GM12878 (cell line): ENCODE measurements at regions not wholly inside any gene's neighbourhood (a gene's known extent, or its start where the extent isn't known, plus 50 kb on each side); places are given as distances from the start of the nearest gene placed in this dataset.

Source experiments
- ATAC-seq: fragments of 200-7000 bp; cut with Tn5 transposase; 3 replicates; pipeline ENCODE4 v1.9.1; 2020; ENCODE audit warnings: mild to moderate bottlenecking, moderate library complexity
- BruUV-seq: library from RNA; stranded (reverse); fragments of 400-500 nt; replicated peaks from 2 replicates; lab custom pipeline; 2021; lab: Mats Ljungman, UMichigan
- CTCF ChIA-PET: fragments of 300-600 bp; sonication (Branson Sonifier 250); formaldehyde crosslinking; extraction: SDS; loops from one replicate; lab custom pipeline; 2021; ENCODE audit warnings: inconsistent platforms; lab: Yijun Ruan, JAX
- POLR2A ChIA-PET: fragments of 350-600 bp; formaldehyde crosslinking; extraction: SDS; loops from one replicate; lab custom pipeline; 2021; ENCODE audit warnings: inconsistent platforms; lab: Charles Lee
- RAD21 ChIA-PET: fragments of 300-600 bp; sonication (Branson Sonifier 250); formaldehyde crosslinking; loops from one replicate; lab custom pipeline; 2023; ENCODE audit warnings: antibody characterized with exemption; ENCODE audit not compliant: unreplicated experiment; lab: Charles Lee
- SMC1A ChIA-PET: fragments of 300-600 bp; sonication (Branson Sonifier 250); formaldehyde crosslinking; loops from one replicate; lab custom pipeline; 2023; ENCODE audit not compliant: unreplicated experiment, uncharacterized antibody; lab: Charles Lee
- DNase-seq: peaks from one replicate; pipeline ENCODE4 v3.0.0-alpha.2; 2011; ENCODE audit warnings: low read depth, low spot score
- FAIRE-seq: peaks from 3 replicates; lab custom pipeline; 2011; peaks lifted over from hg19 to GRCh38; lab: Jason Lieb, UNC
- H2AFZ ChIP-seq: 2 replicates; pipeline ENCODE4 v1.6.0; 2011; ENCODE audit warnings: low read depth, low read length, control low read depth; ENCODE audit not compliant: control insufficient read depth
- H3K27ac ChIP-seq: 2 replicates; pipeline ENCODE4 v1.5.1; 2011; ENCODE audit warnings: control low read depth; ENCODE audit not compliant: control insufficient read depth, insufficient read depth
- H3K27me3 ChIP-seq, 2 experiments: replicated peaks in 1 of 2; 2 replicates each; pipeline versions ENCODE4 v1.6.0 to v1.6.1; 2011; ENCODE audit warnings: low read length in 1 of 2; ENCODE audit not compliant: control insufficient read depth in 2 of 2, insufficient read depth in 2 of 2
- H3K36me3 ChIP-seq, 2 experiments: 2 replicates each; pipeline ENCODE4 v1.5.1; 2011; ENCODE audit warnings: low read length in 1 of 2; ENCODE audit not compliant: control insufficient read depth in 2 of 2, insufficient read depth in 2 of 2
- H3K4me1 ChIP-seq: 2 replicates; pipeline ENCODE4 v1.6.1; 2011; ENCODE audit warnings: mild to moderate bottlenecking, low read length, moderate library complexity, mixed read lengths; ENCODE audit not compliant: control insufficient read depth, insufficient read depth
- H3K4me2 ChIP-seq: 2 replicates; pipeline ENCODE4 v1.6.0; 2011; ENCODE audit warnings: control low read depth; ENCODE audit not compliant: control insufficient read depth, insufficient read depth
- H3K4me3 ChIP-seq: fragments of 200-600 bp; sonication (generic); 2 replicates; pipeline ENCODE4 v1.5.1; 2016
- H3K79me2 ChIP-seq: 2 replicates; pipeline ENCODE4 v1.6.0; 2011; ENCODE audit warnings: low read length; ENCODE audit not compliant: control insufficient read depth, insufficient read depth
- H3K9ac ChIP-seq: 2 replicates; pipeline ENCODE4 v1.8.0; 2011; ENCODE audit warnings: low read length, control low read depth, mixed read lengths; ENCODE audit not compliant: control insufficient read depth, insufficient read depth
- H3K9me3 ChIP-seq: replicated peaks from 3 replicates; pipeline ENCODE4 v1.5.1; 2011; ENCODE audit warnings: mild to moderate bottlenecking, low read length; ENCODE audit not compliant: control insufficient read depth, insufficient read depth
- H4K20me1 ChIP-seq: 2 replicates; pipeline ENCODE4 v1.6.0; 2011; ENCODE audit not compliant: control insufficient read depth, insufficient read depth
- FOXM1 ChIP-seq: IDR thresholded peaks from 2 replicates; pipeline ENCODE4 v1.6.1; 2012; ENCODE audit warnings: low read depth, mild to moderate bottlenecking, inconsistent platforms, low read length, moderate library complexity
- WGBS: methylation state at CpG from one replicate; pipeline ENCODE4 v1.1.6; 2016; ENCODE audit warnings: low lambda C conversion rate; ENCODE audit not compliant: insufficient replicate concordance, insufficient coverage; ENCODE audit errors: missing lambda C conversion rate; 5-methylcytosine and 5-hydroxymethylcytosine counted together
- in situ Hi-C: fragments of 300-500 bp; cut with MboI; formaldehyde crosslinking; loops from 9 replicates; pipeline ENCODE4 v1.14.3; 2018; ENCODE audit warnings: mixed read lengths
- intact Hi-C: fragments of 100-400 bp; cut with micrococcal nuclease; formaldehyde crosslinking; loops from one replicate; pipeline ENCODE4 v1.14.2; 2022; ENCODE audit not compliant: unreplicated experiment
- TF ChIP-seq, protein P1 (sequence below): fragments of 450-650 bp; IDR thresholded peaks from 2 replicates; pipeline ENCODE4 v1.6.1; 2016; ENCODE audit warnings: mild to moderate bottlenecking
- TF ChIP-seq, protein P2 (sequence below): fragments of 450-650 bp; conservative IDR thresholded peaks from 2 replicates; pipeline ENCODE4 v1.6.1; 2017; ENCODE audit warnings: mild to moderate bottlenecking, moderate library complexity
- TF ChIP-seq, protein P3 (sequence below): fragments of 450-650 bp; IDR thresholded peaks from 2 replicates; pipeline ENCODE4 v1.6.1; 2016; ENCODE audit warnings: mild to moderate bottlenecking, moderate library complexity, borderline replicate concordance
- TF ChIP-seq, protein P4 (sequence below): fragments of 450-650 bp; IDR thresholded peaks from 2 replicates; pipeline ENCODE4 v1.6.1; 2017; ENCODE audit warnings: mild to moderate bottlenecking, moderate library complexity

DNA sequence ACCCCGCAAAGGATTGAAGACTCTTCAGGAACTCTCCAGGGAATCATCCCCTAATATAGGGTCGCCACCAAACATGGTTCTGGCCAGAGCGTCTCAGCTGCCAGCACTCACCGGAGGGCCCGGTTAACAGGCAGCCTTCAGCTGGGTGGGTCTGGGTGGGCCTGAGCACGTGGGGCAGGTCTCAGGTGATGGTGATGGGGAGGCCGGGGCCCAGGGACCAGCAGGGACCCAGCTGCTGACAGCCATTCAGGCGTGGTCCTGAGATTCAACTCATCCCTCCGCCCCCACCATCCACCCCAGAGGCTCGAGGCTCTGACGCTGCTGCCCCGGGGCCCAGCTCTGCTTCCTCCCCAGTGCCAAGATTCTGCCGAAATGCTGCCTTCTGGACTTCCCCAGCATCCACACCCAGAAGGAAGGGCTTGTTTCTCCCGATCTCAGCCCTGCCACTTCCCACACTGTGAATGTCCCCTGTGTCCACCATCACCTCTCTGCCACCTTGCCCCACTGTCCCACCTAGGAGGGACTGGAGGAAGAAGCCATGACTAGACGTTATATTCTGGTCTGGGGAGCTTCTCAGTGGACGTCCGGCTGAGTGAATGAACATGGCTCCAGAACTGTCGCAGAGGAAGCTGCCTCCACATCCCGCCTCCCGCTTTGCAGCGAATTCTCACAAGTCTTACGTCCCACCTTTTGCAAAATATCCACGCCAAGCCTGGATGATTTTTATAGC lies 294.2 kb upstream of the SALL3 start (continued):
- TF ChIP-seq, protein P1, sequence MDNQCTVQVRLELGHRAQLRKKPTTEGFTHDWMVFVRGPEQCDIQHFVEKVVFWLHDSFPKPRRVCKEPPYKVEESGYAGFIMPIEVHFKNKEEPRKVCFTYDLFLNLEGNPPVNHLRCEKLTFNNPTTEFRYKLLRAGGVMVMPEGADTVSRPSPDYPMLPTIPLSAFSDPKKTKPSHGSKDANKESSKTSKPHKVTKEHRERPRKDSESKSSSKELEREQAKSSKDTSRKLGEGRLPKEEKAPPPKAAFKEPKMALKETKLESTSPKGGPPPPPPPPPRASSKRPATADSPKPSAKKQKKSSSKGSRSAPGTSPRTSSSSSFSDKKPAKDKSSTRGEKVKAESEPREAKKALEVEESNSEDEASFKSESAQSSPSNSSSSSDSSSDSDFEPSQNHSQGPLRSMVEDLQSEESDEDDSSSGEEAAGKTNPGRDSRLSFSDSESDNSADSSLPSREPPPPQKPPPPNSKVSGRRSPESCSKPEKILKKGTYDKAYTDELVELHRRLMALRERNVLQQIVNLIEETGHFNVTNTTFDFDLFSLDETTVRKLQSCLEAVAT: no peak
- TF ChIP-seq, protein P2, sequence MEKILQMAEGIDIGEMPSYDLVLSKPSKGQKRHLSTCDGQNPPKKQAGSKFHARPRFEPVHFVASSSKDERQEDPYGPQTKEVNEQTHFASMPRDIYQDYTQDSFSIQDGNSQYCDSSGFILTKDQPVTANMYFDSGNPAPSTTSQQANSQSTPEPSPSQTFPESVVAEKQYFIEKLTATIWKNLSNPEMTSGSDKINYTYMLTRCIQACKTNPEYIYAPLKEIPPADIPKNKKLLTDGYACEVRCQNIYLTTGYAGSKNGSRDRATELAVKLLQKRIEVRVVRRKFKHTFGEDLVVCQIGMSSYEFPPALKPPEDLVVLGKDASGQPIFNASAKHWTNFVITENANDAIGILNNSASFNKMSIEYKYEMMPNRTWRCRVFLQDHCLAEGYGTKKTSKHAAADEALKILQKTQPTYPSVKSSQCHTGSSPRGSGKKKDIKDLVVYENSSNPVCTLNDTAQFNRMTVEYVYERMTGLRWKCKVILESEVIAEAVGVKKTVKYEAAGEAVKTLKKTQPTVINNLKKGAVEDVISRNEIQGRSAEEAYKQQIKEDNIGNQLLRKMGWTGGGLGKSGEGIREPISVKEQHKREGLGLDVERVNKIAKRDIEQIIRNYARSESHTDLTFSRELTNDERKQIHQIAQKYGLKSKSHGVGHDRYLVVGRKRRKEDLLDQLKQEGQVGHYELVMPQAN: no peak
- TF ChIP-seq FOXM1: no peak

DNA sequence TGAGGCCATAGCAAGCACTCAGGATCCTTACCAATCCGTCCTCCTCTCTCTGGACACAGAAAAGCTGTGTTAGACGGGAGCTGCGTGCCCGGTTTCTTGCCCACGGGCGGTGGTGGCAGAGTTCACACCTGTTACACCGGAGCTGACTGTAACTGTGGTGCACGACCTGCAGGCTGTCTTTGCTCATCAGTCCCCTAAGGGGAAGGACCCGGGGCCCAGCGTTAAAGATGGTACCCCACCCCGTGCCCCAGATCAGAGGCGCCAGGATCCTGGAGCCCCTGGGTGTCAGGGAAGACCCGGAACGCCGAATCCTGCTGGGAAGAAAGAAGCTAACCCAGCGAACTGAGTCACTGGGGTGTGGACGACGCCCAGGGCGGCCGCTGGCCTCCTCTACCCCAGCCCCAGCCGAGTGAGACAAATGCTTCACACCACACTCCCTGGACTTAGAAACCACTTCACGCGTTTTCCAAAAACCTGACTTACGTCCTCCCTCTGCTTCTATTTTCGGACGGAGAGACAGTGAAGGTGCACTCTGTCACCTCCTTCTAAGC lies 293.6 kb upstream of the SALL3 start:
- no peak overlapping the region for H3K9ac ChIP-seq
- no peaks in the 10 kb centered on the region for H4K20me1 ChIP-seq
- H2AFZ ChIP-seq: no peak overlapping the region
- no peaks in the 10 kb centered on the region for H3K4me1 ChIP-seq
- TF ChIP-seq, protein P3, sequence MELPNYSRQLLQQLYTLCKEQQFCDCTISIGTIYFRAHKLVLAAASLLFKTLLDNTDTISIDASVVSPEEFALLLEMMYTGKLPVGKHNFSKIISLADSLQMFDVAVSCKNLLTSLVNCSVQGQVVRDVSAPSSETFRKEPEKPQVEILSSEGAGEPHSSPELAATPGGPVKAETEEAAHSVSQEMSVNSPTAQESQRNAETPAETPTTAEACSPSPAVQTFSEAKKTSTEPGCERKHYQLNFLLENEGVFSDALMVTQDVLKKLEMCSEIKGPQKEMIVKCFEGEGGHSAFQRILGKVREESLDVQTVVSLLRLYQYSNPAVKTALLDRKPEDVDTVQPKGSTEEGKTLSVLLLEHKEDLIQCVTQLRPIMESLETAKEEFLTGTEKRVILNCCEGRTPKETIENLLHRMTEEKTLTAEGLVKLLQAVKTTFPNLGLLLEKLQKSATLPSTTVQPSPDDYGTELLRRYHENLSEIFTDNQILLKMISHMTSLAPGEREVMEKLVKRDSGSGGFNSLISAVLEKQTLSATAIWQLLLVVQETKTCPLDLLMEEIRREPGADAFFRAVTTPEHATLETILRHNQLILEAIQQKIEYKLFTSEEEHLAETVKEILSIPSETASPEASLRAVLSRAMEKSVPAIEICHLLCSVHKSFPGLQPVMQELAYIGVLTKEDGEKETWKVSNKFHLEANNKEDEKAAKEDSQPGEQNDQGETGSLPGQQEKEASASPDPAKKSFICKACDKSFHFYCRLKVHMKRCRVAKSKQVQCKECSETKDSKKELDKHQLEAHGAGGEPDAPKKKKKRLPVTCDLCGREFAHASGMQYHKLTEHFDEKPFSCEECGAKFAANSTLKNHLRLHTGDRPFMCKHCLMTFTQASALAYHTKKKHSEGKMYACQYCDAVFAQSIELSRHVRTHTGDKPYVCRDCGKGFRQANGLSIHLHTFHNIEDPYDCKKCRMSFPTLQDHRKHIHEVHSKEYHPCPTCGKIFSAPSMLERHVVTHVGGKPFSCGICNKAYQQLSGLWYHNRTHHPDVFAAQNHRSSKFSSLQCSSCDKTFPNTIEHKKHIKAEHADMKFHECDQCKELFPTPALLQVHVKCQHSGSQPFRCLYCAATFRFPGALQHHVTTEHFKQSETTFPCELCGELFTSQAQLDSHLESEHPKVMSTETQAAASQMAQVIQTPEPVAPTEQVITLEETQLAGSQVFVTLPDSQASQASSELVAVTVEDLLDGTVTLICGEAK: no peak
- TF ChIP-seq, protein P4, sequence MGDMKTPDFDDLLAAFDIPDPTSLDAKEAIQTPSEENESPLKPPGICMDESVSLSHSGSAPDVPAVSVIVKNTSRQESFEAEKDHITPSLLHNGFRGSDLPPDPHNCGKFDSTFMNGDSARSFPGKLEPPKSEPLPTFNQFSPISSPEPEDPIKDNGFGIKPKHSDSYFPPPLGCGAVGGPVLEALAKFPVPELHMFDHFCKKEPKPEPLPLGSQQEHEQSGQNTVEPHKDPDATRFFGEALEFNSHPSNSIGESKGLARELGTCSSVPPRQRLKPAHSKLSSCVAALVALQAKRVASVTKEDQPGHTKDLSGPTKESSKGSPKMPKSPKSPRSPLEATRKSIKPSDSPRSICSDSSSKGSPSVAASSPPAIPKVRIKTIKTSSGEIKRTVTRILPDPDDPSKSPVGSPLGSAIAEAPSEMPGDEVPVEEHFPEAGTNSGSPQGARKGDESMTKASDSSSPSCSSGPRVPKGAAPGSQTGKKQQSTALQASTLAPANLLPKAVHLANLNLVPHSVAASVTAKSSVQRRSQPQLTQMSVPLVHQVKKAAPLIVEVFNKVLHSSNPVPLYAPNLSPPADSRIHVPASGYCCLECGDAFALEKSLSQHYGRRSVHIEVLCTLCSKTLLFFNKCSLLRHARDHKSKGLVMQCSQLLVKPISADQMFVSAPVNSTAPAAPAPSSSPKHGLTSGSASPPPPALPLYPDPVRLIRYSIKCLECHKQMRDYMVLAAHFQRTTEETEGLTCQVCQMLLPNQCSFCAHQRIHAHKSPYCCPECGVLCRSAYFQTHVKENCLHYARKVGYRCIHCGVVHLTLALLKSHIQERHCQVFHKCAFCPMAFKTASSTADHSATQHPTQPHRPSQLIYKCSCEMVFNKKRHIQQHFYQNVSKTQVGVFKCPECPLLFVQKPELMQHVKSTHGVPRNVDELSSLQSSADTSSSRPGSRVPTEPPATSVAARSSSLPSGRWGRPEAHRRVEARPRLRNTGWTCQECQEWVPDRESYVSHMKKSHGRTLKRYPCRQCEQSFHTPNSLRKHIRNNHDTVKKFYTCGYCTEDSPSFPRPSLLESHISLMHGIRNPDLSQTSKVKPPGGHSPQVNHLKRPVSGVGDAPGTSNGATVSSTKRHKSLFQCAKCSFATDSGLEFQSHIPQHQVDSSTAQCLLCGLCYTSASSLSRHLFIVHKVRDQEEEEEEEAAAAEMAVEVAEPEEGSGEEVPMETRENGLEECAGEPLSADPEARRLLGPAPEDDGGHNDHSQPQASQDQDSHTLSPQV: no peak
- H3K9me3 ChIP-seq: no peaks in the 10 kb centered on the region; the same call in 2 of the 3 replicates
- ChIA-PET RAD21 (no interaction called here), SMC1A (no interaction called here), POLR2A (no interaction called here), CTCF (no interaction called here)
- no peak overlapping the region for H3K4me3 ChIP-seq
- FAIRE-seq: no peak
- no peaks in the 10 kb centered on the region for H3K79me2 ChIP-seq
- DNase-seq: no peak
- 44% methylated on average over 24 of the region's 26 CpGs for WGBS
- BruUV-seq: no TSS peak
- in situ Hi-C loops: no loop called here
- H3K27me3 ChIP-seq: no peaks in the 10 kb centered on the region
- no peak overlapping the region for H3K4me2 ChIP-seq
- ATAC-seq: no peak
- H3K36me3 ChIP-seq: no peaks in the 10 kb centered on the region
- intact Hi-C loops: no loop called here
- no peak overlapping the region for H3K27ac ChIP-seq
